ENCODE measurements at regions not wholly inside any gene's neighbourhood (a gene's known extent, or its start where the extent isn't known, plus 50 kb on each side); places are given as distances from the start of the nearest gene placed in this dataset.

DNA sequence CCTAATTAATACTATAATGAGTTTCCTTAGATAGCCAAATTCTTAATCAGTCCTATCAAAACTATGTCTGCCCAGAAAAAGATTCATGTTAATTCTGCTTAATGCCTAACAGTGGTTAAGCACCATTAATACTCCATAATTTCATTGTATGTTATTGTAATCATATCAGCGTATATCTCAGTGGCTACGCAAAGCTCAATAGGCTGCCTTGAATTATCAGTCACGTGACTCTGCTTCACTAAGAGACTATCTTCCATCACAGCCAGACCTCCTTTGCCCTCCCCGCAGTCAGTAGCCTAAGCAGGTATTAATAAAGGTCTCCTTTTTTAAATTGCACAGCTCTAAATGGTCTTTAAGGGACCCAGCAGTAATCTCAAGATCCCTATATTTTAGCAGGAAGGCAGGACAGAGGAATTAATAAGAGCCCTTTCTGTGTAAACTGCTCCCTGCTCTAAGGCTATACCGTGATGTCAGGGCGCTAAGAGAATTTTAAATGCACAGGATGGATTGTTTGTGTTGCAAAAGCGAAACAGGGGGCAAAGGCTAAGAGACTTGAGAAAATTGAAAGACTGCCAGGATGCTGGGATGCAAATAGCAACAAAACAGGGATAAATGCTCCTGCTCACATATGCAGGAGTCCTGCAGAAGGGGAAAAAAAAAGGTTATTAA lies 215.6 kb upstream of the POU3F3 start:
- TF ChIP-seq, protein P1, sequence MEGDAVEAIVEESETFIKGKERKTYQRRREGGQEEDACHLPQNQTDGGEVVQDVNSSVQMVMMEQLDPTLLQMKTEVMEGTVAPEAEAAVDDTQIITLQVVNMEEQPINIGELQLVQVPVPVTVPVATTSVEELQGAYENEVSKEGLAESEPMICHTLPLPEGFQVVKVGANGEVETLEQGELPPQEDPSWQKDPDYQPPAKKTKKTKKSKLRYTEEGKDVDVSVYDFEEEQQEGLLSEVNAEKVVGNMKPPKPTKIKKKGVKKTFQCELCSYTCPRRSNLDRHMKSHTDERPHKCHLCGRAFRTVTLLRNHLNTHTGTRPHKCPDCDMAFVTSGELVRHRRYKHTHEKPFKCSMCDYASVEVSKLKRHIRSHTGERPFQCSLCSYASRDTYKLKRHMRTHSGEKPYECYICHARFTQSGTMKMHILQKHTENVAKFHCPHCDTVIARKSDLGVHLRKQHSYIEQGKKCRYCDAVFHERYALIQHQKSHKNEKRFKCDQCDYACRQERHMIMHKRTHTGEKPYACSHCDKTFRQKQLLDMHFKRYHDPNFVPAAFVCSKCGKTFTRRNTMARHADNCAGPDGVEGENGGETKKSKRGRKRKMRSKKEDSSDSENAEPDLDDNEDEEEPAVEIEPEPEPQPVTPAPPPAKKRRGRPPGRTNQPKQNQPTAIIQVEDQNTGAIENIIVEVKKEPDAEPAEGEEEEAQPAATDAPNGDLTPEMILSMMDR (IDR thresholded peaks at IDR 0.05; ENCODE audit: borderline replicate concordance, extremely low read depth, low read length, poor library complexity, severe bottlenecking): no peak
- TF ChIP-seq EZH2 (IDR thresholded peaks at IDR 0.05; ENCODE audit: borderline replicate concordance, low read depth, low read length, severe bottlenecking): no peak
